Endothelial cell of umbilical vein (primary cell): ENCODE measurements at regions not wholly inside any gene's neighbourhood (a gene's known extent, or its start where the extent isn't known, plus 50 kb on each side); places are given as distances from the start of the nearest gene placed in this dataset.

Experiments
- CTCF ChIP-seq, 2 donors: IDR thresholded peaks; 1 replicate in 1 of 2; 2 replicates in 1 of 2; pipeline ENCODE4 v1.5.1; 2011; ENCODE audit warnings: low read length in 2 of 2, mild to moderate bottlenecking in 2 of 2, moderate library complexity in 2 of 2, control low read depth in 1 of 2, inconsistent platforms in 1 of 2, low read depth in 1 of 2; ENCODE audit not compliant: insufficient read depth in 1 of 2; ENCODE audit errors: extremely low read depth in 1 of 2
- POLR2A ChIP-seq: IDR thresholded peaks from 2 replicates; pipeline ENCODE4 v1.6.1; 2012; ENCODE audit warnings: low read depth, mild to moderate bottlenecking, control low read depth, low read length

- TF ChIP-seq POLR2A (no peak), CTCF (IDR thresholded peaks at IDR 0.05; ENCODE audit: extremely low read depth in 1 of 2, insufficient read depth in 1 of 2, low read depth in 1 of 2, low read length in 2 of 2) (no peak)
Measured at GRCh38 chrX:150005027-150005426, 66.7 kb upstream of the EOLA2 start.
